OCI-LY1 (cell line): ENCODE measurements at regions not wholly inside any gene's neighbourhood (a gene's known extent, or its start where the extent isn't known, plus 50 kb on each side); places are given as distances from the start of the nearest gene placed in this dataset.

ENCODE experiments used
- CTCF ChIP-seq: fragments of 200-600 bp; sonication (generic), shearing (Covaris generic); IDR thresholded peaks from 2 replicates; pipeline ENCODE4 v1.5.1; 2017; ENCODE audit warnings: mild to moderate bottlenecking, antibody characterized with exemption, low read length, moderate library complexity, mixed read lengths
- EZH2 ChIP-seq: fragments of 200-600 bp; sonication (generic), shearing (Covaris generic); IDR thresholded peaks from 2 replicates; pipeline ENCODE4 v1.8.0; 2017; ENCODE audit warnings: borderline replicate concordance, mixed run types, mild to moderate bottlenecking, antibody characterized with exemption, low read length, moderate library complexity, mixed read lengths

- TF ChIP-seq CTCF (no peak), EZH2 (no peak)
These were observed 117.7 kb upstream of the KIAA1217 start for GRCh38 chr10:24091256-24091655.
